Activated T-cell treated with anti-CD3 and anti-CD28 coated beads, Interleukin-2, amount 50 U/mL, for 24 hours (primary cell): ENCODE measurements at regions not wholly inside any gene's neighbourhood (a gene's known extent, or its start where the extent isn't known, plus 50 kb on each side); places are given as distances from the start of the nearest gene placed in this dataset.
A peak's percentile ranks its signal among the peaks of the same experiment; 100 is the strongest.

Experiments
- DNase-seq: peaks from one replicate; pipeline ENCODE4 v3.0.0-alpha.2; 2020
- H3K27ac Mint-ChIP-seq: 2 replicates; pipeline ENCODE4 v1.8.0; 2020; ENCODE audit warnings: mild to moderate bottlenecking, mixed read lengths
- H3K27me3 Mint-ChIP-seq: 2 replicates; pipeline ENCODE4 v1.8.0; 2020; ENCODE audit warnings: mixed read lengths
- H3K36me3 Mint-ChIP-seq: 2 replicates; pipeline ENCODE4 v1.8.0; 2020; ENCODE audit warnings: low read depth, mixed read lengths
- H3K4me1 Mint-ChIP-seq: 2 replicates; pipeline ENCODE4 v1.8.0; 2020; ENCODE audit warnings: low read depth, mixed read lengths
- H3K4me3 Mint-ChIP-seq: 2 replicates; pipeline ENCODE4 v1.8.0; 2020; ENCODE audit warnings: mild to moderate bottlenecking, moderate library complexity, mixed read lengths
- H3K9me3 Mint-ChIP-seq: 2 replicates; pipeline ENCODE4 v1.8.0; 2020; ENCODE audit warnings: mixed read lengths

- Mint-ChIP-seq H3K9me3 (no peaks in the 10 kb centered on the region), H3K4me1 (no peaks in the 10 kb centered on the region), H3K27me3 (peaks cover 31% of the 10 kb centered on the region), H3K27ac (no peak overlapping the region), H3K36me3 (no peaks in the 10 kb centered on the region), H3K4me3 (no peak overlapping the region)
- DNase-seq: no peak
Observed at GRCh38 chr3:124562769-124563168, 167.5 kb upstream of the UMPS start.

- Mint-ChIP-seq H3K27me3 (peaks cover 27% of the 10 kb centered on the region), H3K4me3 (no peak overlapping the region), H3K9me3 (no peaks in the 10 kb centered on the region), H3K36me3 (no peaks in the 10 kb centered on the region), H3K27ac (no peak overlapping the region), H3K4me1 (no peaks in the 10 kb centered on the region)
- DNase-seq: no peak
Observed at GRCh38 chr3:124563376-124563775, 166.9 kb upstream of the UMPS start.

- peaks cover 12% of the 10 kb centered on the region for H3K27me3 Mint-ChIP-seq
- H3K27ac Mint-ChIP-seq: no peak overlapping the region
Observed at GRCh38 chr3:124565013-124565412, 165.2 kb upstream of the UMPS start.

GRCh38 chr3:124565551-124565950 is 164.7 kb upstream of the UMPS start:
- Mint-ChIP-seq H3K27ac (no peak overlapping the region), H3K4me1 (no peaks in the 10 kb centered on the region), H3K9me3 (no peaks in the 10 kb centered on the region), H3K36me3 (no peaks in the 10 kb centered on the region), H3K4me3 (no peak overlapping the region), H3K27me3 (peaks cover 7% of the 10 kb centered on the region)
- DNase-seq: no peak

More at GRCh38 chr3:124565013-124565412, 165.2 kb upstream of the UMPS start:
- Mint-ChIP-seq H3K36me3 (no peaks in the 10 kb centered on the region), H3K4me1 (no peaks in the 10 kb centered on the region), H3K9me3 (no peaks in the 10 kb centered on the region), H3K4me3 (no peak overlapping the region)
- DNase-seq: peak; percentile 49

GRCh38 chr3:124566701-124567100 is 163.6 kb upstream of the UMPS start:
- Mint-ChIP-seq H3K9me3 (no peaks in the 10 kb centered on the region), H3K4me3 (no peak overlapping the region), H3K4me1 (no peaks in the 10 kb centered on the region), H3K36me3 (no peaks in the 10 kb centered on the region), H3K27ac (no peak overlapping the region), H3K27me3 (peaks cover 6% of the 10 kb centered on the region)
- DNase-seq: no peak

GRCh38 chr3:124567179-124567578 is 163.1 kb upstream of the UMPS start:
- Mint-ChIP-seq H3K27ac (no peak overlapping the region), H3K4me1 (no peaks in the 10 kb centered on the region), H3K36me3 (no peaks in the 10 kb centered on the region), H3K4me3 (no peak overlapping the region), H3K9me3 (no peaks in the 10 kb centered on the region), H3K27me3 (peaks cover 6% of the 10 kb centered on the region)
- DNase-seq: no peak

GRCh38 chr3:124569761-124570160 is 160.5 kb upstream of the UMPS start:
- peaks cover 6% of the 10 kb centered on the region for H3K27me3 Mint-ChIP-seq
- no peak overlapping the region for H3K27ac Mint-ChIP-seq
- H3K36me3 Mint-ChIP-seq: no peaks in the 10 kb centered on the region
- no peak for DNase-seq
- no peak overlapping the region for H3K4me3 Mint-ChIP-seq
- H3K9me3 Mint-ChIP-seq: no peaks in the 10 kb centered on the region
- H3K4me1 Mint-ChIP-seq: no peaks in the 10 kb centered on the region

- no peak overlapping the region for H3K27ac Mint-ChIP-seq
- no peaks in the 10 kb centered on the region for H3K36me3 Mint-ChIP-seq
- H3K4me1 Mint-ChIP-seq: no peaks in the 10 kb centered on the region
- DNase-seq: no peak
- no peak overlapping the region for H3K4me3 Mint-ChIP-seq
- no peaks in the 10 kb centered on the region for H3K9me3 Mint-ChIP-seq
- peaks cover 6% of the 10 kb centered on the region for H3K27me3 Mint-ChIP-seq
Observed at GRCh38 chr3:124570232-124570631, 160.0 kb upstream of the UMPS start.

- Mint-ChIP-seq H3K4me3 (no peak overlapping the region), H3K36me3 (no peaks in the 10 kb centered on the region), H3K9me3 (no peaks in the 10 kb centered on the region), H3K4me1 (no peaks in the 10 kb centered on the region), H3K27me3 (peaks cover 3% of the 10 kb centered on the region), H3K27ac (no peak overlapping the region)
- DNase-seq: no peak
Observed at GRCh38 chr3:124572851-124573405, 157.3 kb upstream of the UMPS start.

GRCh38 chr3:124574012-124574411 is 156.2 kb upstream of the UMPS start:
- H3K27ac Mint-ChIP-seq: no peak overlapping the region
- no peaks in the 10 kb centered on the region for H3K9me3 Mint-ChIP-seq
- H3K4me1 Mint-ChIP-seq: no peaks in the 10 kb centered on the region
- no peak for DNase-seq
- peaks cover 3% of the 10 kb centered on the region for H3K27me3 Mint-ChIP-seq
- H3K36me3 Mint-ChIP-seq: no peaks in the 10 kb centered on the region
- H3K4me3 Mint-ChIP-seq: no peak overlapping the region

GRCh38 chr3:124576565-124577493 is 153.4 kb upstream of the UMPS start:
- no peaks in the 10 kb centered on the region for H3K9me3 Mint-ChIP-seq
- H3K36me3 Mint-ChIP-seq: no peaks in the 10 kb centered on the region
- H3K27ac Mint-ChIP-seq: no peak overlapping the region
- H3K4me3 Mint-ChIP-seq: no peak overlapping the region
- no peak for DNase-seq
- no peaks in the 10 kb centered on the region for H3K4me1 Mint-ChIP-seq
- H3K27me3 Mint-ChIP-seq: peaks cover 12% of the 10 kb centered on the region

- Mint-ChIP-seq H3K27ac (no peak overlapping the region), H3K4me1 (no peaks in the 10 kb centered on the region), H3K4me3 (no peak overlapping the region), H3K27me3 (peaks cover 13% of the 10 kb centered on the region), H3K36me3 (no peaks in the 10 kb centered on the region), H3K9me3 (no peaks in the 10 kb centered on the region)
- no peak for DNase-seq
Observed at GRCh38 chr3:124577494-124578167, 152.6 kb upstream of the UMPS start.

GRCh38 chr3:124579641-124580040 is 150.6 kb upstream of the UMPS start:
- no peaks in the 10 kb centered on the region for H3K9me3 Mint-ChIP-seq
- H3K36me3 Mint-ChIP-seq: no peaks in the 10 kb centered on the region
- DNase-seq: no peak
- H3K4me3 Mint-ChIP-seq: no peak overlapping the region
- H3K27me3 Mint-ChIP-seq: peaks cover 26% of the 10 kb centered on the region
- H3K27ac Mint-ChIP-seq: no peak overlapping the region
- peaks cover 5% of the 10 kb centered on the region for H3K4me1 Mint-ChIP-seq

- no peaks in the 10 kb centered on the region for H3K36me3 Mint-ChIP-seq
- no peak for DNase-seq
Observed at GRCh38 chr3:124582196-124582595, 148.1 kb upstream of the UMPS start.

More at GRCh38 chr3:124582196-124582595, 148.1 kb upstream of the UMPS start:
- Mint-ChIP-seq H3K4me1 (peaks cover 17% of the 10 kb centered on the region), H3K27ac (no peak overlapping the region), H3K27me3 (peaks cover 51% of the 10 kb centered on the region), H3K4me3 (no peak overlapping the region), H3K9me3 (no peaks in the 10 kb centered on the region)
